H9 (cell line): ENCODE measurements at regions not wholly inside any gene's neighbourhood (a gene's known extent, or its start where the extent isn't known, plus 50 kb on each side); places are given as distances from the start of the nearest gene placed in this dataset.

ENCODE experiments used
- DNase-seq: peaks from one replicate; pipeline ENCODE4 v3.0.0-alpha.2; 2017
- H2AFZ ChIP-seq: one replicate; pipeline ENCODE4 v1.6.1; 2013; ENCODE audit warnings: mild to moderate bottlenecking, low read length, control low read depth, moderate library complexity
- H2AK5ac ChIP-seq: 2 replicates; pipeline ENCODE4 v1.6.1; 2013; ENCODE audit warnings: low read length, control low read depth, mixed read lengths; ENCODE audit not compliant: insufficient read length
- H2BK120ac ChIP-seq: one replicate; pipeline ENCODE4 v1.6.1; 2013; ENCODE audit warnings: low read depth, mild to moderate bottlenecking, low read length, control low read depth, inconsistent platforms; ENCODE audit not compliant: poor library complexity, severe bottlenecking
- H2BK12ac ChIP-seq: 2 replicates; pipeline ENCODE4 v1.6.1; 2013; ENCODE audit warnings: low read length, control low read depth, mixed read lengths, low read depth; ENCODE audit not compliant: insufficient read length
- H2BK15ac ChIP-seq: 2 replicates; pipeline ENCODE4 v1.6.1; 2013; ENCODE audit warnings: low read depth, low read length, control low read depth
- H2BK20ac ChIP-seq: one replicate; pipeline ENCODE4 v1.6.1; 2013; ENCODE audit warnings: low read depth, mild to moderate bottlenecking, low read length, control low read depth, inconsistent platforms; ENCODE audit not compliant: poor library complexity, severe bottlenecking
- H2BK5ac ChIP-seq: 2 replicates; pipeline ENCODE4 v1.6.1; 2013; ENCODE audit warnings: low read length, control low read depth, mixed read lengths; ENCODE audit not compliant: insufficient read length
- H3K14ac ChIP-seq: 2 replicates; pipeline ENCODE4 v1.6.1; 2013; ENCODE audit warnings: low read length, control low read depth; ENCODE audit not compliant: insufficient read depth
- H3K18ac ChIP-seq: 2 replicates; pipeline ENCODE4 v1.6.1; 2013; ENCODE audit warnings: low read depth, mild to moderate bottlenecking, mixed read lengths, low read length, control low read depth; ENCODE audit not compliant: insufficient read length
- H3K23ac ChIP-seq: 2 replicates; pipeline ENCODE4 v1.6.1; 2013; ENCODE audit warnings: low read length, control low read depth, mixed read lengths, low read depth; ENCODE audit not compliant: insufficient read length
- H3K23me2 ChIP-seq: 2 replicates; pipeline ENCODE4 v1.6.1; 2013; ENCODE audit warnings: low read depth, mild to moderate bottlenecking, mixed read lengths, low read length, control low read depth; ENCODE audit not compliant: insufficient read length, poor library complexity, severe bottlenecking
- H3K27ac ChIP-seq: 2 replicates; pipeline ENCODE4 v1.5.1; 2013; ENCODE audit warnings: low read length, control low read depth, mixed read lengths, low read depth; ENCODE audit not compliant: insufficient read length
- H3K27me3 ChIP-seq: 2 replicates; pipeline ENCODE4 v1.6.1; 2013; ENCODE audit warnings: low read length, control low read depth, inconsistent platforms; ENCODE audit not compliant: insufficient read depth
- H3K4ac ChIP-seq: 2 replicates; pipeline ENCODE4 v1.6.1; 2013; ENCODE audit warnings: low read depth, mild to moderate bottlenecking, control low read depth, inconsistent platforms, low read length, moderate library complexity
- H3K4me1 ChIP-seq: 2 replicates; pipeline ENCODE4 v1.6.1; 2013; ENCODE audit warnings: low read length, control low read depth, inconsistent platforms; ENCODE audit not compliant: insufficient read depth
- H3K4me2 ChIP-seq: 2 replicates; pipeline ENCODE4 v1.6.1; 2013; ENCODE audit warnings: low read length, control low read depth, mixed read lengths; ENCODE audit not compliant: insufficient read length, insufficient read depth
- H3K56ac ChIP-seq: 2 replicates; pipeline ENCODE4 v1.6.1; 2013; ENCODE audit warnings: low read depth, mild to moderate bottlenecking, mixed read lengths, low read length, control low read depth; ENCODE audit not compliant: insufficient read length
- H3K79me1 ChIP-seq: 2 replicates; pipeline ENCODE4 v1.6.1; 2013; ENCODE audit warnings: low read depth, mild to moderate bottlenecking, moderate library complexity, low read length, control low read depth, inconsistent platforms; ENCODE audit not compliant: insufficient read depth, poor library complexity, severe bottlenecking
- H3K79me2 ChIP-seq: 2 replicates; pipeline ENCODE4 v1.6.1; 2013; ENCODE audit warnings: low read length, control low read depth, inconsistent platforms; ENCODE audit not compliant: insufficient read depth
- H3K9ac ChIP-seq: 2 replicates; pipeline ENCODE4 v1.6.1; 2013; ENCODE audit warnings: low read length, control low read depth, mixed read lengths; ENCODE audit not compliant: insufficient read length; ENCODE audit errors: extremely low read depth
- H3K9me3 ChIP-seq: one replicate; pipeline ENCODE4 v1.6.1; 2013; ENCODE audit warnings: low read depth, low read length, inconsistent platforms; ENCODE audit not compliant: control insufficient read depth
- H3T11ph ChIP-seq: one replicate; pipeline ENCODE4 v1.6.1; 2013; ENCODE audit warnings: mild to moderate bottlenecking, low read length, control low read depth, inconsistent platforms
- H4K20me1 ChIP-seq: one replicate; pipeline ENCODE4 v1.6.1; 2013; ENCODE audit not compliant: control insufficient read depth, insufficient read length, insufficient read depth
- H4K5ac ChIP-seq: 2 replicates; pipeline ENCODE4 v1.6.1; 2013; ENCODE audit warnings: low read depth, mild to moderate bottlenecking, mixed read lengths, low read length, control low read depth; ENCODE audit not compliant: insufficient read length
- H4K8ac ChIP-seq: replicated peaks from 2 replicates; pipeline ENCODE4 v1.6.1; 2013; ENCODE audit warnings: low read length, control low read depth, mixed read lengths, low read depth; ENCODE audit not compliant: insufficient read length
- H4K91ac ChIP-seq: 2 replicates; pipeline ENCODE4 v1.6.1; 2013; ENCODE audit warnings: low read depth, mild to moderate bottlenecking, moderate library complexity, mixed read lengths, low read length, control low read depth; ENCODE audit not compliant: insufficient read length
- H3K27ac Mint-ChIP-seq, 3 experiments: 2 replicates in 2 of 3; 3 replicates in 1 of 3; pipeline ENCODE4 v1.8.0; 2020 to 2021; ENCODE audit warnings: mixed read lengths in 3 of 3, mild to moderate bottlenecking in 1 of 3, moderate library complexity in 1 of 3
- H3K27me3 Mint-ChIP-seq: 2 replicates; pipeline ENCODE4 v1.8.0; 2021; ENCODE audit warnings: low read depth, mild to moderate bottlenecking, moderate library complexity, mixed read lengths
- H3K36me3 Mint-ChIP-seq, 3 experiments: 2 replicates in 2 of 3; 3 replicates in 1 of 3; pipeline ENCODE4 v1.8.0; 2020 to 2021; ENCODE audit warnings: low read depth in 3 of 3, mixed read lengths in 3 of 3; ENCODE audit not compliant: insufficient read depth in 1 of 3
- H3K4me1 Mint-ChIP-seq, 2 experiments: 2 replicates each; pipeline ENCODE4 v1.8.0; 2020; ENCODE audit warnings: mixed read lengths in 2 of 2
- H3K4me3 Mint-ChIP-seq, 2 experiments: 2 replicates in 1 of 2; 3 replicates in 1 of 2; pipeline ENCODE4 v1.8.0; 2020 to 2021; ENCODE audit warnings: mild to moderate bottlenecking in 2 of 2, mixed read lengths in 2 of 2, moderate library complexity in 1 of 2
- H3K9me3 Mint-ChIP-seq, 2 experiments: 2 replicates in 1 of 2; 3 replicates in 1 of 2; pipeline ENCODE4 v1.8.0; 2020; ENCODE audit warnings: mild to moderate bottlenecking in 2 of 2, mixed read lengths in 2 of 2, moderate library complexity in 1 of 2
- CTCF ChIP-seq: fragments of 200-600 bp; sonication (generic); conservative IDR thresholded peaks from 3 replicates; pipeline ENCODE4 v1.8.0; 2021; ENCODE audit warnings: antibody characterized with exemption, mild to moderate bottlenecking
- WGBS: extraction: QIAGEN DNeasy Blood & Tissue Kit; methylation state at CpG from one replicate; pipeline ENCODE4 v1.1.7; 2013; ENCODE audit warnings: missing lambda C conversion rate, low lambda C conversion rate, mixed read lengths; ENCODE audit not compliant: insufficient read length; ENCODE audit errors: extremely low coverage; 5-methylcytosine and 5-hydroxymethylcytosine counted together

- H2AK5ac ChIP-seq = no peak overlapping the region
- H3K23me2 ChIP-seq = no peaks in the 10 kb centered on the region
- H4K5ac ChIP-seq = no peak overlapping the region
- Mint-ChIP-seq H3K36me3 (no peaks in the 10 kb centered on the region; a peak in 1 of 7 replicates), H3K4me1 (peaks cover 68 to 75% of the 10 kb centered on the region in 2 experiments), H3K4me3 (peak overlapping the region in 1 of 2 experiments; percentile 5; a peak in 1 of 5 replicates), H3K27ac (peak overlapping the region; percentile 88 to 97 (median 94); a peak in 6 of 7 replicates), H3K9me3 (no peaks in the 10 kb centered on the region; a peak in 1 of 5 replicates), H3K27me3 (peaks cover 10% of the 10 kb centered on the region)
- no peak overlapping the region for H4K91ac ChIP-seq
- H2BK5ac ChIP-seq = no peak overlapping the region
- peaks cover 7% of the 10 kb centered on the region; the same call in 1 of the 2 replicates for H3K4me1 ChIP-seq
- H3K9me3 ChIP-seq = no peaks in the 10 kb centered on the region
- H3K79me2 ChIP-seq = no peaks in the 10 kb centered on the region
- DNase-seq = peak; percentile 97
- no peak overlapping the region for H3K14ac ChIP-seq
- no peaks in the 10 kb centered on the region for H4K20me1 ChIP-seq
- no peak overlapping the region for H2BK15ac ChIP-seq
- H3K79me1 ChIP-seq = no peaks in the 10 kb centered on the region
- H3K27ac ChIP-seq = no peak overlapping the region
- no peaks in the 10 kb centered on the region for H3K27me3 ChIP-seq
- H2BK12ac ChIP-seq = no peak overlapping the region
- H3T11ph ChIP-seq = no peak overlapping the region
- no peak overlapping the region for H2BK20ac ChIP-seq
- H3K4me2 ChIP-seq = no peak overlapping the region
- H3K4ac ChIP-seq = no peak overlapping the region
- H3K9ac ChIP-seq = no peak overlapping the region
- no peak overlapping the region for H4K8ac ChIP-seq
- no peak overlapping the region for H3K18ac ChIP-seq
- no peak overlapping the region for H2AFZ ChIP-seq
- H3K56ac ChIP-seq = no peak overlapping the region
- H2BK120ac ChIP-seq = no peak overlapping the region
- no CpG with 5 or more reads among the region's 5 CpGs for WGBS
- TF ChIP-seq CTCF = no peak
- H3K23ac ChIP-seq = no peak overlapping the region
Measured at GRCh38 chr17:71828182-71828596, 292.6 kb upstream of the SOX9 start.
